ENCODE measurements at regions not wholly inside any gene's neighbourhood (a gene's known extent, or its start where the extent isn't known, plus 50 kb on each side); places are given as distances from the start of the nearest gene placed in this dataset.

- no peak for TF ChIP-seq CTCF (IDR thresholded peaks at IDR 0.05)
These were observed 67.3 kb upstream of the ATP2B1 start for GRCh38 chr12:89775986-89776365.

GRCh38 chr12:89775063-89775985 lies 66.7 kb upstream of the ATP2B1 start:
- no peak for TF ChIP-seq CTCF (IDR thresholded peaks at IDR 0.05)

GRCh38 chr12:89774645-89775044 lies 66.0 kb upstream of the ATP2B1 start:
- no peak for TF ChIP-seq CTCF (IDR thresholded peaks at IDR 0.05)

- TF ChIP-seq CTCF (IDR thresholded peaks at IDR 0.05) = no peak
These were observed 61.8 kb upstream of the ATP2B1 start for GRCh38 chr12:89770391-89770790.

GRCh38 chr12:89769483-89769818 lies 60.8 kb upstream of the ATP2B1 start:
- no peak for TF ChIP-seq CTCF (IDR thresholded peaks at IDR 0.05)

GRCh38 chr12:89768586-89769482 lies 60.2 kb upstream of the ATP2B1 start:
- no peak for TF ChIP-seq CTCF (IDR thresholded peaks at IDR 0.05)

GRCh38 chr12:89765959-89766824 lies 57.6 kb upstream of the ATP2B1 start:
- TF ChIP-seq CTCF (IDR thresholded peaks at IDR 0.05) = no peak

Measured in LNCAP (cell line).